CD4-positive, alpha-beta T cell treated with Interleukin-17A for 1 hour (primary cell): ENCODE measurements at regions not wholly inside any gene's neighbourhood (a gene's known extent, or its start where the extent isn't known, plus 50 kb on each side); places are given as distances from the start of the nearest gene placed in this dataset.
"Not testable (repeated sequence)": the region's sequence is repeated elsewhere in the genome, so short reads cannot be mapped to it uniquely, and the experiment has no call there.

ENCODE experiments used
- DNase-seq: peaks from one replicate; pipeline ENCODE4 v3.0.0-alpha.2; 2020

GRCh38 chr5:159658266-159658925, 257.9 kb upstream of the ADRA1B start:
- no peak for DNase-seq

- no peak for DNase-seq
These were observed 255.9 kb upstream of the ADRA1B start for GRCh38 chr5:159660401-159660800.

- no peak for DNase-seq
These were observed 252.3 kb upstream of the ADRA1B start for GRCh38 chr5:159663986-159664385.

GRCh38 chr5:159667286-159667685, 249.0 kb upstream of the ADRA1B start:
- DNase-seq, result no peak

- peak; percentile 5 for DNase-seq
These were observed 247.7 kb upstream of the ADRA1B start for GRCh38 chr5:159668556-159668955.

- DNase-seq, result no peak
These were observed 246.7 kb upstream of the ADRA1B start for GRCh38 chr5:159669559-159669958.

GRCh38 chr5:159671886-159672285, 244.4 kb upstream of the ADRA1B start:
- DNase-seq, result no peak

GRCh38 chr5:159673538-159673937, 242.7 kb upstream of the ADRA1B start:
- no peak for DNase-seq

- no peak for DNase-seq
These were observed 237.5 kb upstream of the ADRA1B start for GRCh38 chr5:159678657-159679392.

- DNase-seq, result no peak
These were observed 236.2 kb upstream of the ADRA1B start for GRCh38 chr5:159680095-159680494.

GRCh38 chr5:159681661-159682060, 234.6 kb upstream of the ADRA1B start:
- no peak for DNase-seq

GRCh38 chr5:159682623-159683022, 233.7 kb upstream of the ADRA1B start:
- no peak for DNase-seq

- DNase-seq, result not testable (repeated sequence)
These were observed 228.4 kb upstream of the ADRA1B start for GRCh38 chr5:159687892-159688291.

GRCh38 chr5:159695741-159696294, 220.5 kb upstream of the ADRA1B start:
- no peak for DNase-seq

GRCh38 chr5:159697530-159697929, 218.8 kb upstream of the ADRA1B start:
- no peak for DNase-seq

- no peak for DNase-seq
These were observed 218.0 kb upstream of the ADRA1B start for GRCh38 chr5:159698322-159698721.

GRCh38 chr5:159700016-159700415, 216.3 kb upstream of the ADRA1B start:
- no peak for DNase-seq

- no peak for DNase-seq
These were observed 214.0 kb upstream of the ADRA1B start for GRCh38 chr5:159702301-159702700.

- no peak for DNase-seq
These were observed 213.5 kb upstream of the ADRA1B start for GRCh38 chr5:159702826-159703225.

- no peak for DNase-seq
These were observed 212.1 kb upstream of the ADRA1B start for GRCh38 chr5:159704160-159704559.

GRCh38 chr5:159705948-159706347, 210.3 kb upstream of the ADRA1B start:
- DNase-seq, result no peak

GRCh38 chr5:159708090-159708489, 208.2 kb upstream of the ADRA1B start:
- DNase-seq, result no peak

GRCh38 chr5:159712672-159713071, 203.6 kb upstream of the ADRA1B start:
- DNase-seq, result no peak

- no peak for DNase-seq
These were observed 203.0 kb upstream of the ADRA1B start for GRCh38 chr5:159713254-159713653.
